ENCODE measurements at regions not wholly inside any gene's neighbourhood (a gene's known extent, or its start where the extent isn't known, plus 50 kb on each side); places are given as distances from the start of the nearest gene placed in this dataset.

GRCh38 chr18:10316778-10317177 is 137.7 kb upstream of the APCDD1 start:
- no peak overlapping the region for H3K27ac ChIP-seq (ENCODE audit: control insufficient read depth, insufficient read depth, low read length)
- H3K4me3 ChIP-seq (ENCODE audit: control insufficient read depth in 2 of 3, extremely low read depth in 1 of 3, insufficient read depth in 2 of 3, low read depth in 1 of 3, low read length in 3 of 3), result no peak overlapping the region
- no peaks in the 10 kb centered on the region for H3K79me2 ChIP-seq (ENCODE audit: control insufficient read depth, insufficient read depth, low read length)
- no peaks in the 10 kb centered on the region for H3K27me3 ChIP-seq (ENCODE audit: control insufficient read depth, extremely low read depth, insufficient read depth, low read length)
- H3K4me2 ChIP-seq (ENCODE audit: control insufficient read depth, extremely low read depth, insufficient read depth, low read depth, low read length), result no peak overlapping the region
- no peak overlapping the region for H3K9ac ChIP-seq (ENCODE audit: control insufficient read depth, extremely low read depth, insufficient read depth, low read length)
- no peaks in the 10 kb centered on the region for H3K9me1 ChIP-seq (ENCODE audit: control insufficient read depth, extremely low read depth, insufficient read depth, low read length)
- no peak for FAIRE-seq
- no peak for TF ChIP-seq CTCF (optimal IDR thresholded peaks at IDR 0.05 in 1 of 3, IDR thresholded peaks at IDR 0.05 in 1 of 3, conservative IDR thresholded peaks at IDR 0.05 in 1 of 3; ENCODE audit: extremely low read depth in 1 of 3, insufficient read depth in 2 of 3, low read length in 3 of 3)
- TF ChIP-seq EZH2 (IDR thresholded peaks at IDR 0.05; ENCODE audit: low read length), result no peak
- dilution Hi-C loops (cut with MboI; ENCODE audit: extremely low pct_ligation_motif_present, low sequenced_read_pairs), result no loop called here
- no peaks in the 10 kb centered on the region for H3K9me3 ChIP-seq (ENCODE audit: control insufficient read depth, low read depth, low read length)
- no peak overlapping the region for H2AFZ ChIP-seq (ENCODE audit: control insufficient read depth, low read length)
- no peaks in the 10 kb centered on the region for H3K4me1 ChIP-seq (ENCODE audit: control insufficient read depth, extremely low read depth, insufficient read depth, low read length)
- no peaks in the 10 kb centered on the region for H3K36me3 ChIP-seq (ENCODE audit: control insufficient read depth in 2 of 2, extremely low read depth in 1 of 2, insufficient read depth in 2 of 2, low read length in 2 of 2)
- no peaks in the 10 kb centered on the region for H4K20me1 ChIP-seq (ENCODE audit: control insufficient read depth, extremely low read depth, insufficient read depth, low read length)
- no peak for DNase-seq (ENCODE audit: low read depth, low spot score)

GRCh38 chr18:10317864-10318690 is 136.4 kb upstream of the APCDD1 start:
- Histone ChIP-seq H3K36me3 (ENCODE audit: control insufficient read depth in 2 of 2, extremely low read depth in 1 of 2, insufficient read depth in 2 of 2, low read length in 2 of 2) (no peaks in the 10 kb centered on the region), H3K9me1 (ENCODE audit: control insufficient read depth, extremely low read depth, insufficient read depth, low read length) (no peaks in the 10 kb centered on the region), H3K9ac (ENCODE audit: control insufficient read depth, extremely low read depth, insufficient read depth, low read length) (no peak overlapping the region), H3K79me2 (ENCODE audit: control insufficient read depth, insufficient read depth, low read length) (no peaks in the 10 kb centered on the region), H3K4me3 (ENCODE audit: control insufficient read depth in 2 of 3, extremely low read depth in 1 of 3, insufficient read depth in 2 of 3, low read depth in 1 of 3, low read length in 3 of 3) (no peak overlapping the region), H2AFZ (ENCODE audit: control insufficient read depth, low read length) (no peak overlapping the region), H3K4me2 (ENCODE audit: control insufficient read depth, extremely low read depth, insufficient read depth, low read depth, low read length) (no peak overlapping the region), H3K27ac (ENCODE audit: control insufficient read depth, insufficient read depth, low read length) (no peak overlapping the region), H3K9me3 (ENCODE audit: control insufficient read depth, low read depth, low read length) (no peaks in the 10 kb centered on the region), H3K4me1 (ENCODE audit: control insufficient read depth, extremely low read depth, insufficient read depth, low read length) (no peaks in the 10 kb centered on the region), H4K20me1 (ENCODE audit: control insufficient read depth, extremely low read depth, insufficient read depth, low read length) (no peaks in the 10 kb centered on the region), H3K27me3 (ENCODE audit: control insufficient read depth, extremely low read depth, insufficient read depth, low read length) (no peaks in the 10 kb centered on the region)
- FAIRE-seq (no peak), DNase-seq (ENCODE audit: low read depth, low spot score) (no peak)
- dilution Hi-C loops (cut with MboI; ENCODE audit: extremely low pct_ligation_motif_present, low sequenced_read_pairs), result no loop called here
- no peak for TF ChIP-seq CTCF (optimal IDR thresholded peaks at IDR 0.05 in 1 of 3, IDR thresholded peaks at IDR 0.05 in 1 of 3, conservative IDR thresholded peaks at IDR 0.05 in 1 of 3; ENCODE audit: extremely low read depth in 1 of 3, insufficient read depth in 2 of 3, low read length in 3 of 3)
- TF ChIP-seq EZH2 (IDR thresholded peaks at IDR 0.05; ENCODE audit: low read length), result no peak

Measured in keratinocyte (primary cell).